SK-N-SH (cell line): ENCODE measurements at regions not wholly inside any gene's neighbourhood (a gene's known extent, or its start where the extent isn't known, plus 50 kb on each side); places are given as distances from the start of the nearest gene placed in this dataset.

Source experiments
- CTCF ChIA-PET: fragments of 300-600, 350-600 bp; formaldehyde crosslinking; extraction: SDS; loops from one replicate; lab custom pipeline; 2021; lab: Yijun Ruan, JAX
- POLR2A ChIA-PET: fragments of 350-600 bp; sonication (Branson Sonifier 250); formaldehyde crosslinking; extraction: SDS; loops from one replicate; lab custom pipeline; 2020; ENCODE audit warnings: antibody characterized with exemption, inconsistent platforms; lab: Yijun Ruan, JAX
- DNase-seq: peaks from one replicate; pipeline ENCODE4 v3.0.0; 2012
- H2AFZ ChIP-seq: fragments of 200-600 bp; sonication (generic); 2 replicates; pipeline ENCODE4 v1.8.1; 2016; ENCODE audit warnings: antibody characterized with exemption, mild to moderate bottlenecking, low read depth
- H3F3A ChIP-seq: fragments of 200-600 bp; sonication (generic); replicated peaks from 2 replicates; pipeline ENCODE3; 2016; ENCODE audit warnings: antibody characterized with exemption, mild to moderate bottlenecking; ENCODE audit not compliant: insufficient read depth
- H3K27ac ChIP-seq, 2 experiments: fragments of 200-500 bp in 1 of 2; fragments of 200-600 bp in 1 of 2; sonication (Bioruptor generic) in 1 of 2; sonication (generic), shearing (Covaris generic) in 1 of 2; 2 replicates each; pipeline versions ENCODE4 v1.5.1 to v1.6.1; 2014 to 2016; ENCODE audit warnings: low read depth in 2 of 2, inconsistent platforms in 1 of 2, low read length in 1 of 2, mild to moderate bottlenecking in 1 of 2, mixed read lengths in 1 of 2
- H3K27me3 ChIP-seq: fragments of 200-600 bp; sonication (generic), shearing (Covaris generic); 2 replicates; pipeline ENCODE4 v1.6.1; 2016; ENCODE audit warnings: mixed run types; ENCODE audit not compliant: insufficient read depth
- H3K36me3 ChIP-seq, 2 experiments: fragments of 200-500 bp in 1 of 2; fragments of 200-600 bp in 1 of 2; sonication (Bioruptor generic) in 1 of 2; sonication (generic) in 1 of 2; replicated peaks in 1 of 2; 2 replicates each; pipeline versions ENCODE3 to v1.5.1; 2014 to 2016; ENCODE audit warnings: low read length in 1 of 2, mild to moderate bottlenecking in 1 of 2; ENCODE audit not compliant: insufficient read depth in 2 of 2, control insufficient read depth in 1 of 2
- H3K4me1 ChIP-seq, 2 experiments: fragments of 200-500 bp in 1 of 2; fragments of 200-600 bp in 1 of 2; sonication (Bioruptor generic) in 1 of 2; sonication (generic), shearing (Covaris generic) in 1 of 2; 2 replicates each; pipeline versions ENCODE4 v1.5.1 to v1.6.1; 2014 to 2016; ENCODE audit warnings: low read depth in 1 of 2, low read length in 1 of 2, mixed run types in 1 of 2; ENCODE audit not compliant: insufficient read depth in 2 of 2, control insufficient read depth in 1 of 2
- H3K4me2 ChIP-seq: fragments of 200-600 bp; sonication (generic), shearing (Covaris generic); 2 replicates; pipeline ENCODE4 v1.6.1; 2017; ENCODE audit warnings: mixed run types
- H3K4me3 ChIP-seq, 2 experiments: fragments of 200-500 bp in 1 of 2; fragments of 200-600 bp in 1 of 2; sonication (Bioruptor generic) in 1 of 2; sonication (generic), shearing (Covaris generic) in 1 of 2; 2 replicates each; pipeline versions ENCODE4 v1.5.1 to v1.8.1; 2014 to 2016; ENCODE audit warnings: low read depth in 2 of 2, inconsistent platforms in 1 of 2, low read length in 1 of 2, mild to moderate bottlenecking in 1 of 2, mixed read lengths in 1 of 2, moderate library complexity in 1 of 2
- H3K79me2 ChIP-seq: fragments of 200-600 bp; sonication (generic); 2 replicates; pipeline ENCODE4 v1.8.1; 2017; ENCODE audit warnings: mild to moderate bottlenecking; ENCODE audit not compliant: insufficient read depth
- H3K9ac ChIP-seq: fragments of 200-600 bp; sonication (generic); 2 replicates; pipeline ENCODE4 v1.6.1; 2017; ENCODE audit warnings: mixed run types
- H3K9me2 ChIP-seq: fragments of 200-600 bp; sonication (generic); 2 replicates; pipeline ENCODE4 v1.6.1; 2017; ENCODE audit warnings: mixed run types
- H3K9me3 ChIP-seq: fragments of 200-600 bp; sonication (generic); 2 replicates; pipeline ENCODE4 v1.6.1; 2017; ENCODE audit warnings: mixed run types, mild to moderate bottlenecking, moderate library complexity
- H4K20me1 ChIP-seq: fragments of 200-600 bp; sonication (generic); 2 replicates; pipeline ENCODE4 v1.6.1; 2017; ENCODE audit warnings: mild to moderate bottlenecking, mixed run types; ENCODE audit not compliant: insufficient read depth
- CHD2 ChIP-seq: fragments of 150-350 bp; IDR thresholded peaks from 2 replicates; pipeline ENCODE4 v1.6.1; 2018; ENCODE audit warnings: low read length; ENCODE audit not compliant: partially characterized antibody
- ELF1 ChIP-seq: IDR thresholded peaks from 2 replicates; pipeline ENCODE4 v1.4.0; 2012
- EP300 ChIP-seq, 2 experiments: IDR thresholded peaks; 2 replicates each; pipeline versions ENCODE4 v1.4.0 to v1.6.1; 2012; ENCODE audit warnings: borderline replicate concordance in 1 of 2, low read depth in 1 of 2, low read length in 1 of 2
- EZH2phosphoT487 ChIP-seq: fragments of 200-600 bp; sonication (generic); IDR thresholded peaks from 2 replicates; pipeline ENCODE4 v1.6.1; 2017; ENCODE audit warnings: low read depth, mixed run types, mild to moderate bottlenecking, antibody characterized with exemption, moderate library complexity, borderline replicate concordance
- FOXJ3 ChIP-seq: sonication (generic); formaldehyde crosslinking; IDR thresholded peaks from 2 replicates; pipeline ENCODE4 v1.5.1; 2020; ENCODE audit warnings: mild to moderate bottlenecking, missing genetic modification reagents
- FOXM1 ChIP-seq: IDR thresholded peaks from 2 replicates; pipeline ENCODE4 v1.4.0; 2012; ENCODE audit warnings: low read depth, mild to moderate bottlenecking
- GABPA ChIP-seq: IDR thresholded peaks from 2 replicates; pipeline ENCODE4 v1.4.0; 2012; ENCODE audit warnings: low read depth, mild to moderate bottlenecking
- JUND ChIP-seq: IDR thresholded peaks from 2 replicates; pipeline ENCODE4 v1.4.0; 2012
- MXI1 ChIP-seq: IDR thresholded peaks from 2 replicates; pipeline ENCODE4 v1.6.1; 2012; ENCODE audit warnings: mild to moderate bottlenecking, low read depth, low read length, improper control_type of control experiment
- NRF1 ChIP-seq: IDR thresholded peaks from 2 replicates; pipeline ENCODE4 v1.6.1; 2012; ENCODE audit warnings: low read depth, mild to moderate bottlenecking, low read length
- POLR2AphosphoS5 ChIP-seq: IDR thresholded peaks from 2 replicates; pipeline ENCODE4 v1.6.1; 2012; ENCODE audit warnings: low read depth, low read length
- RAD21 ChIP-seq: IDR thresholded peaks from 2 replicates; pipeline ENCODE4 v1.6.1; 2012; ENCODE audit warnings: mild to moderate bottlenecking, low read length
- RCOR1 ChIP-seq: fragments of 150-350 bp; IDR thresholded peaks from 2 replicates; pipeline ENCODE4 v1.6.1; 2017; ENCODE audit warnings: antibody characterized with exemption, low read length
- SIN3A ChIP-seq: IDR thresholded peaks from 2 replicates; pipeline ENCODE4 v1.6.1; 2012; ENCODE audit warnings: low read depth, mild to moderate bottlenecking, low read length, moderate library complexity, borderline replicate concordance
- TCF12 ChIP-seq: IDR thresholded peaks from 2 replicates; pipeline ENCODE4 v1.4.0; 2012
- WGBS: methylation state at CpG from one replicate; pipeline ENCODE4 v1.1.6; 2017; ENCODE audit warnings: low lambda C conversion rate; 5-methylcytosine and 5-hydroxymethylcytosine counted together
- TF ChIP-seq, protein P1 (sequence below): fragments of 150-350 bp; IDR thresholded peaks from 2 replicates; pipeline ENCODE4 v1.6.1; 2017; ENCODE audit warnings: antibody characterized with exemption, low read length, low read depth, borderline replicate concordance
- TF ChIP-seq, protein P2 (sequence below): IDR thresholded peaks from 2 replicates; pipeline ENCODE4 v1.4.0; 2012; ENCODE audit warnings: low read depth, borderline replicate concordance
- TF ChIP-seq, protein P3 (sequence below): IDR thresholded peaks from 2 replicates; pipeline ENCODE4 v1.6.1; 2012; ENCODE audit warnings: mild to moderate bottlenecking, low read depth, low read length, moderate library complexity
- TF ChIP-seq, protein P4 (sequence below): IDR thresholded peaks from 2 replicates; pipeline ENCODE4; 2012
- TF ChIP-seq, protein P5 (sequence below): IDR thresholded peaks from 2 replicates; pipeline ENCODE4 v1.4.0; 2012; ENCODE audit warnings: low read depth, borderline replicate concordance

DNA sequence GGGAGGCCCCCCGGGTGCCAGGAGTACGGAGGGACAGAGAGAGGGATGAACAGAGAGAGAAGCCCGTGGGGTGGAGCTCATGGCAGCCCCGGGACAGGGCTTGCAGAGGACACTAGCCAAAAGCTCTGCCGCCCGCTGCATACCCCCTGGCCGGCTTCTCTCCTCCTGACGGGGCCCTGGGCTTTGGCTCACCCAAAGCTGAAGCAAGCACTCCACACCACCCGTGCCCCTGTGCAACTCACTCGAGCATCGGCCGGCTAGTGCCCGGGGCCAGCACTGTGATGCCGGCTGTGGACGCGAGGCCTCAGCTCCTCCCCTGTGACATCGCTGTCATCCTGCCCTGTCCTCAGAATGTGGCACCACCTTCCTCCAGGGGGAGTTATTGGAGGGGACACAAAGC is 429.6 kb downstream of the BRD1 start:
- Histone ChIP-seq H2AFZ (no peak overlapping the region), H3K27ac (no peak overlapping the region), H3K79me2 (no peaks in the 10 kb centered on the region), H3F3A (no peaks in the 10 kb centered on the region), H3K9me3 (no peaks in the 10 kb centered on the region), H3K9me2 (no peaks in the 10 kb centered on the region), H3K36me3 (no peaks in the 10 kb centered on the region)
- WGBS, result 15% methylated on average over 4 of the region's 17 CpGs
- POLR2A ChIA-PET, result no interaction called here
- TF ChIP-seq RAD21, result no peak
- no peak for TF ChIP-seq EP300 (IDR thresholded peaks at IDR 0.05; ENCODE audit: borderline replicate concordance in 1 of 2, low read depth in 1 of 2, low read length in 1 of 2)
- TF ChIP-seq, protein P1, sequence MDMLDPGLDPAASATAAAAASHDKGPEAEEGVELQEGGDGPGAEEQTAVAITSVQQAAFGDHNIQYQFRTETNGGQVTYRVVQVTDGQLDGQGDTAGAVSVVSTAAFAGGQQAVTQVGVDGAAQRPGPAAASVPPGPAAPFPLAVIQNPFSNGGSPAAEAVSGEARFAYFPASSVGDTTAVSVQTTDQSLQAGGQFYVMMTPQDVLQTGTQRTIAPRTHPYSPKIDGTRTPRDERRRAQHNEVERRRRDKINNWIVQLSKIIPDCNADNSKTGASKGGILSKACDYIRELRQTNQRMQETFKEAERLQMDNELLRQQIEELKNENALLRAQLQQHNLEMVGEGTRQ, result no peak
- TF ChIP-seq, protein P2, sequence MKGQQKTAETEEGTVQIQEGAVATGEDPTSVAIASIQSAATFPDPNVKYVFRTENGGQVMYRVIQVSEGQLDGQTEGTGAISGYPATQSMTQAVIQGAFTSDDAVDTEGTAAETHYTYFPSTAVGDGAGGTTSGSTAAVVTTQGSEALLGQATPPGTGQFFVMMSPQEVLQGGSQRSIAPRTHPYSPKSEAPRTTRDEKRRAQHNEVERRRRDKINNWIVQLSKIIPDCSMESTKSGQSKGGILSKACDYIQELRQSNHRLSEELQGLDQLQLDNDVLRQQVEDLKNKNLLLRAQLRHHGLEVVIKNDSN, result no peak
- no peak for TF ChIP-seq NRF1
- no peak for TF ChIP-seq POLR2AphosphoS5
- TF ChIP-seq JUND, result no peak
- no peak for TF ChIP-seq FOXJ3 (CRISPR knock-in tag)
- TF ChIP-seq MXI1, result no peak
- TF ChIP-seq FOXM1, result no peak
- no peak for TF ChIP-seq CHD2
- TF ChIP-seq GABPA, result no peak
- no peak for TF ChIP-seq ELF1
- TF ChIP-seq RCOR1, result no peak
- TF ChIP-seq SIN3A, result no peak
- no peak for TF ChIP-seq EZH2phosphoT487
- TF ChIP-seq, all 33 proteins: peak for 0
- Histone ChIP-seq H3K4me2 (no peak overlapping the region), H3K4me1 (no peaks in the 10 kb centered on the region), H3K27me3 (no peaks in the 10 kb centered on the region; the same call in 1 of the 2 replicates), H3K9ac (no peak overlapping the region), H4K20me1 (no peaks in the 10 kb centered on the region), H3K4me3 (no peak overlapping the region)
- CTCF ChIA-PET, result no interaction called here
- no peak for DNase-seq

DNA sequence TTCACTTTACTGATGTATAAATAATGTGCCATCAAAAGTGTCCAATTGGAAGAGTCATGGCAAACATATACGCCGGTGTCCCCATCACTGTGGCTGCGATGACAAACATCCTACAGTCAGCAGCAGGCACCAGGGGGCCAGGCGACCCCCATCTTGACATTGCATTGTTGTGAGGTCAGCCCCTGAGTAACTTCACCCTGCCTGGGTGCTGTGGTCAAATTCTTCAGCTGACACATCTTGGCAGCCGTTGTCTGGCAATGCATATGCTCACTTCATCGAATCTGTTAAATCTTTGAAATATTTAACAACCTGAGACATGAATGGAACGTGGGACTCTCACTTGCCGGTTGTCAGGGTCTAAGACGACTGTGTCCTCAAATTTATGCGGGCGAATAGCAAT is 430.9 kb downstream of the BRD1 start:
- no peaks in the 10 kb centered on the region for H3K4me1 ChIP-seq
- no peaks in the 10 kb centered on the region for H3K9me3 ChIP-seq
- H3K79me2 ChIP-seq, result no peaks in the 10 kb centered on the region
- H3K4me2 ChIP-seq, result no peak overlapping the region
- POLR2A ChIA-PET, result no interaction called here
- H3K27me3 ChIP-seq, result no peaks in the 10 kb centered on the region; the same call in 1 of the 2 replicates
- no peak overlapping the region for H3K9ac ChIP-seq
- no peak for DNase-seq
- H3K9me2 ChIP-seq, result no peaks in the 10 kb centered on the region
- no peak overlapping the region for H3K27ac ChIP-seq
- no peaks in the 10 kb centered on the region for H4K20me1 ChIP-seq
- 25% methylated on average over 11 of the region's 11 CpGs for WGBS
- no peaks in the 10 kb centered on the region for H3F3A ChIP-seq
- H3K4me3 ChIP-seq, result no peak overlapping the region
- CTCF ChIA-PET, result no interaction called here
- H3K36me3 ChIP-seq, result no peaks in the 10 kb centered on the region
- H2AFZ ChIP-seq, result no peak overlapping the region
- TF ChIP-seq CHD2 (no peak), FOXM1 (no peak), GABPA (no peak), JUND (no peak), TCF12 (no peak), MXI1 (no peak)
- TF ChIP-seq, protein P3, sequence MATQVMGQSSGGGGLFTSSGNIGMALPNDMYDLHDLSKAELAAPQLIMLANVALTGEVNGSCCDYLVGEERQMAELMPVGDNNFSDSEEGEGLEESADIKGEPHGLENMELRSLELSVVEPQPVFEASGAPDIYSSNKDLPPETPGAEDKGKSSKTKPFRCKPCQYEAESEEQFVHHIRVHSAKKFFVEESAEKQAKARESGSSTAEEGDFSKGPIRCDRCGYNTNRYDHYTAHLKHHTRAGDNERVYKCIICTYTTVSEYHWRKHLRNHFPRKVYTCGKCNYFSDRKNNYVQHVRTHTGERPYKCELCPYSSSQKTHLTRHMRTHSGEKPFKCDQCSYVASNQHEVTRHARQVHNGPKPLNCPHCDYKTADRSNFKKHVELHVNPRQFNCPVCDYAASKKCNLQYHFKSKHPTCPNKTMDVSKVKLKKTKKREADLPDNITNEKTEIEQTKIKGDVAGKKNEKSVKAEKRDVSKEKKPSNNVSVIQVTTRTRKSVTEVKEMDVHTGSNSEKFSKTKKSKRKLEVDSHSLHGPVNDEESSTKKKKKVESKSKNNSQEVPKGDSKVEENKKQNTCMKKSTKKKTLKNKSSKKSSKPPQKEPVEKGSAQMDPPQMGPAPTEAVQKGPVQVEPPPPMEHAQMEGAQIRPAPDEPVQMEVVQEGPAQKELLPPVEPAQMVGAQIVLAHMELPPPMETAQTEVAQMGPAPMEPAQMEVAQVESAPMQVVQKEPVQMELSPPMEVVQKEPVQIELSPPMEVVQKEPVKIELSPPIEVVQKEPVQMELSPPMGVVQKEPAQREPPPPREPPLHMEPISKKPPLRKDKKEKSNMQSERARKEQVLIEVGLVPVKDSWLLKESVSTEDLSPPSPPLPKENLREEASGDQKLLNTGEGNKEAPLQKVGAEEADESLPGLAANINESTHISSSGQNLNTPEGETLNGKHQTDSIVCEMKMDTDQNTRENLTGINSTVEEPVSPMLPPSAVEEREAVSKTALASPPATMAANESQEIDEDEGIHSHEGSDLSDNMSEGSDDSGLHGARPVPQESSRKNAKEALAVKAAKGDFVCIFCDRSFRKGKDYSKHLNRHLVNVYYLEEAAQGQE, result no peak
- TF ChIP-seq, protein P4, sequence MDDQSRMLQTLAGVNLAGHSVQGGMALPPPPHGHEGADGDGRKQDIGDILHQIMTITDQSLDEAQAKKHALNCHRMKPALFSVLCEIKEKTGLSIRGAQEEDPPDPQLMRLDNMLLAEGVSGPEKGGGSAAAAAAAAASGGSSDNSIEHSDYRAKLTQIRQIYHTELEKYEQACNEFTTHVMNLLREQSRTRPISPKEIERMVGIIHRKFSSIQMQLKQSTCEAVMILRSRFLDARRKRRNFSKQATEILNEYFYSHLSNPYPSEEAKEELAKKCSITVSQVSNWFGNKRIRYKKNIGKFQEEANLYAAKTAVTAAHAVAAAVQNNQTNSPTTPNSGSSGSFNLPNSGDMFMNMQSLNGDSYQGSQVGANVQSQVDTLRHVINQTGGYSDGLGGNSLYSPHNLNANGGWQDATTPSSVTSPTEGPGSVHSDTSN, result no peak
- TF ChIP-seq, protein P1, result no peak
- TF ChIP-seq, protein P5, sequence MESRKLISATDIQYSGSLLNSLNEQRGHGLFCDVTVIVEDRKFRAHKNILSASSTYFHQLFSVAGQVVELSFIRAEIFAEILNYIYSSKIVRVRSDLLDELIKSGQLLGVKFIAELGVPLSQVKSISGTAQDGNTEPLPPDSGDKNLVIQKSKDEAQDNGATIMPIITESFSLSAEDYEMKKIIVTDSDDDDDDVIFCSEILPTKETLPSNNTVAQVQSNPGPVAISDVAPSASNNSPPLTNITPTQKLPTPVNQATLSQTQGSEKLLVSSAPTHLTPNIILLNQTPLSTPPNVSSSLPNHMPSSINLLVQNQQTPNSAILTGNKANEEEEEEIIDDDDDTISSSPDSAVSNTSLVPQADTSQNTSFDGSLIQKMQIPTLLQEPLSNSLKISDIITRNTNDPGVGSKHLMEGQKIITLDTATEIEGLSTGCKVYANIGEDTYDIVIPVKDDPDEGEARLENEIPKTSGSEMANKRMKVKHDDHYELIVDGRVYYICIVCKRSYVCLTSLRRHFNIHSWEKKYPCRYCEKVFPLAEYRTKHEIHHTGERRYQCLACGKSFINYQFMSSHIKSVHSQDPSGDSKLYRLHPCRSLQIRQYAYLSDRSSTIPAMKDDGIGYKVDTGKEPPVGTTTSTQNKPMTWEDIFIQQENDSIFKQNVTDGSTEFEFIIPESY, result no peak
